ENCODE measurements at regions not wholly inside any gene's neighbourhood (a gene's known extent, or its start where the extent isn't known, plus 50 kb on each side); places are given as distances from the start of the nearest gene placed in this dataset.

- TF ChIP-seq CTCF (IDR thresholded peaks at IDR 0.05) (no peak), POLR2A (IDR thresholded peaks at IDR 0.05) (no peak)
Observed at GRCh38 chr15:97504031-97504792, 456.3 kb upstream of the ARRDC4 start.
